DOHH2 (cell line): ENCODE measurements at regions not wholly inside any gene's neighbourhood (a gene's known extent, or its start where the extent isn't known, plus 50 kb on each side); places are given as distances from the start of the nearest gene placed in this dataset.

ENCODE experiments used
- EZH2phosphoT487 ChIP-seq: fragments of 200-600 bp; sonication (generic); IDR thresholded peaks from 2 replicates; pipeline ENCODE4 v1.6.1; 2017; ENCODE audit warnings: borderline replicate concordance, mild to moderate bottlenecking, antibody characterized with exemption, low read length, moderate library complexity, mixed read lengths
- TF ChIP-seq, protein P1 (sequence below): fragments of 200-600 bp; sonication (generic); IDR thresholded peaks from one replicate; pipeline ENCODE4 v1.5.1; 2014; ENCODE audit warnings: antibody characterized with exemption, mild to moderate bottlenecking, low read depth, low read length; ENCODE audit not compliant: poor library complexity, severe bottlenecking

DNA sequence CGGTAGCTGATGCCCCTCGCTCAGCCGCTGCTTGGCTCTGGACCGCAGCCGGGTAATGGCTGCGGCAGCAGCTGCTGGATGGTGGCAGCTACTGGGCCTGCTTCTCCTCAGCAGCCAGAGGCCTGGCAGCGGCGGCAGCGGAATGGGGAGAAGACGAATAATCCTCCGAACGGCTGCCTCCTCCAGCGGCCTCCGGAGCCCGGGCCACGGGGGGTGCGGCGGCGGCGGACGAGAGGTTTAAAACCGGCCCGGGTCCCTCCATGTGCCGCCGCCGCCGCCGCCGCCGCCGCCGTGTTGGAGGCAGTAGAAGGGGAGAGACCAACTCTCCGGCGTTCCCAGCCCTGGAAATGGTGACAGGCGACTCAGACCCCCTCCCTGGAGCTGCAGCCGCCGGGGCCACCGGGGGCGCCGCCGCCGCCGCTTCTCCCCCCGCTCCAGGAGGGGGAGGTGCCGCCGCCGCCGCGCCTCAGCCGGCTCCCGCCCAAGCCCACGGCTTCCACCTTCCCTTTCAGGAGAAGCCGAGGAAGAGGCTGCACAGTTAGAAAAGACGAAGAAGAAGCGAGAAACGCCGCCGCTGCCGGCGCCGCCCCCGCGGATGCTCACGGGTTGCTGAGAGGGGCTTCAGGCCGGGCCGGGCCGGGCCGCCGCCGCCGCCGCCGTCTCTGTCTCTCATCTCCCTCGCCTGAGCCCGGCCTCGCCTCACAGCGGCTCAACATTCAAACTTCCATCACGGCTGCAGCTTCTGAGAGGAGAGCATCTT is 118.4 kb upstream of the PRSS3 start:
- TF ChIP-seq, protein P1, sequence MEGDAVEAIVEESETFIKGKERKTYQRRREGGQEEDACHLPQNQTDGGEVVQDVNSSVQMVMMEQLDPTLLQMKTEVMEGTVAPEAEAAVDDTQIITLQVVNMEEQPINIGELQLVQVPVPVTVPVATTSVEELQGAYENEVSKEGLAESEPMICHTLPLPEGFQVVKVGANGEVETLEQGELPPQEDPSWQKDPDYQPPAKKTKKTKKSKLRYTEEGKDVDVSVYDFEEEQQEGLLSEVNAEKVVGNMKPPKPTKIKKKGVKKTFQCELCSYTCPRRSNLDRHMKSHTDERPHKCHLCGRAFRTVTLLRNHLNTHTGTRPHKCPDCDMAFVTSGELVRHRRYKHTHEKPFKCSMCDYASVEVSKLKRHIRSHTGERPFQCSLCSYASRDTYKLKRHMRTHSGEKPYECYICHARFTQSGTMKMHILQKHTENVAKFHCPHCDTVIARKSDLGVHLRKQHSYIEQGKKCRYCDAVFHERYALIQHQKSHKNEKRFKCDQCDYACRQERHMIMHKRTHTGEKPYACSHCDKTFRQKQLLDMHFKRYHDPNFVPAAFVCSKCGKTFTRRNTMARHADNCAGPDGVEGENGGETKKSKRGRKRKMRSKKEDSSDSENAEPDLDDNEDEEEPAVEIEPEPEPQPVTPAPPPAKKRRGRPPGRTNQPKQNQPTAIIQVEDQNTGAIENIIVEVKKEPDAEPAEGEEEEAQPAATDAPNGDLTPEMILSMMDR = no peak
- TF ChIP-seq EZH2phosphoT487 = no peak; the same call in 1 of the 2 replicates
